ENCODE measurements at regions not wholly inside any gene's neighbourhood (a gene's known extent, or its start where the extent isn't known, plus 50 kb on each side); places are given as distances from the start of the nearest gene placed in this dataset.

DNA sequence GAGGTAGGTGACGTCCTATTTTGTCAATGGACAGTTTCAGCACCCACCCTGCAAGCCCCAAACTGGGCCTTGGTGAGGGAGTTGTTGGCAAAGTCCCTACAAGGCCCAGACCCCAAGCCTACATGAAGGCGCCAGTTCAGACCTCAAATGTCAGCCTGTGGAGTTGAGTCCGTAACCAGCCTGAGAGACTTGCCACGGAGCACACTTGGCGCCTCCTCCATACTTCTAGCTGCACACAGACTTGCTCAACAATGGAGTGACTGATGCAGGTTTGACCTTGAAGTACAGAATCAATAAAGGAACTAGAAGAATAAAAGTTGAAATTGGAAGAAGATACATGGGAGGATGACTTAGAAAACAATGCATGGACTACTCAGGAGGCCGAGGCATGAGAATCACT, 134.3 kb downstream of the PROX1 start:
- TF ChIP-seq GATA2 (IDR thresholded peaks at IDR 0.05; ENCODE audit: low read depth, low read length) (no peak), GATA3 (IDR thresholded peaks at IDR 0.05; ENCODE audit: low read depth, low read length) (no peak)

Data from SH-SY5Y (cell line).